ENCODE measurements at regions not wholly inside any gene's neighbourhood (a gene's known extent, or its start where the extent isn't known, plus 50 kb on each side); places are given as distances from the start of the nearest gene placed in this dataset.

DNA sequence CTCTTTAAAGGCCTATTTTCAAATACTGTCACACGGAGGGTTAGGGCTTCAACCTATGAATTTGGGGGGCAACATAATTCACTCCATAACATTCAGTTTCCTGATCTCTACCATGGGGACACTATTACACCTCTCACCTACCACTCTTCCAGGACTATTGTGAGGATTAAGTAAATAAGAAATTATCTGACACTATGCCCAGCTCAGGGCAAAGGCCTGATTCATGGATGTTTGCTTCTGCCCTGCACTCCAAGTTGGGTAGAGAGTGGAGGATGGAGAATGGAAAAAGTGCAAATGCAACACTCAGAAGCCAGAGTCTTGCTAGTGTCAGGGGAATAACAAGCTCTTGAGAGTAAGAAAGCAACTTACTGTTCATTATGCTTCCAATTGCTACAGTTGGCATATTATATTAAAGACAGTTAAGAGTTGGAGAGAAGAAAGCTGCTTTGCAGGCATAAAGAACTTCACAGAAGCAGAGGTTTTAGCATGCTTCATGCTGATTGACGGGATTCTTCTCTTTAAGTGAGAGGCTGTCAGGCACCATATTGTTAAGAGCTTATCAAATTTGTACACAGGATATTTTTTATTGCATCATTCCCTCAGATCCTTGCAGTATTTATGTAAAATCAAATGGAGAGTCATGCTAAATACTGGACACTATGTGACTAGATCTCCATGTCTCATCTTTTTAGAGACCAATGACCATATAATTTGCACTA is 375.3 kb downstream of the VPS13C start:
- TF ChIP-seq, protein P1, sequence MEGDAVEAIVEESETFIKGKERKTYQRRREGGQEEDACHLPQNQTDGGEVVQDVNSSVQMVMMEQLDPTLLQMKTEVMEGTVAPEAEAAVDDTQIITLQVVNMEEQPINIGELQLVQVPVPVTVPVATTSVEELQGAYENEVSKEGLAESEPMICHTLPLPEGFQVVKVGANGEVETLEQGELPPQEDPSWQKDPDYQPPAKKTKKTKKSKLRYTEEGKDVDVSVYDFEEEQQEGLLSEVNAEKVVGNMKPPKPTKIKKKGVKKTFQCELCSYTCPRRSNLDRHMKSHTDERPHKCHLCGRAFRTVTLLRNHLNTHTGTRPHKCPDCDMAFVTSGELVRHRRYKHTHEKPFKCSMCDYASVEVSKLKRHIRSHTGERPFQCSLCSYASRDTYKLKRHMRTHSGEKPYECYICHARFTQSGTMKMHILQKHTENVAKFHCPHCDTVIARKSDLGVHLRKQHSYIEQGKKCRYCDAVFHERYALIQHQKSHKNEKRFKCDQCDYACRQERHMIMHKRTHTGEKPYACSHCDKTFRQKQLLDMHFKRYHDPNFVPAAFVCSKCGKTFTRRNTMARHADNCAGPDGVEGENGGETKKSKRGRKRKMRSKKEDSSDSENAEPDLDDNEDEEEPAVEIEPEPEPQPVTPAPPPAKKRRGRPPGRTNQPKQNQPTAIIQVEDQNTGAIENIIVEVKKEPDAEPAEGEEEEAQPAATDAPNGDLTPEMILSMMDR (IDR thresholded peaks at IDR 0.05): no peak
- no peak for TF ChIP-seq POLR2A (IDR thresholded peaks at IDR 0.05)

All from body of pancreas (tissue), 4 donors.